ENCODE measurements at regions not wholly inside any gene's neighbourhood (a gene's known extent, or its start where the extent isn't known, plus 50 kb on each side); places are given as distances from the start of the nearest gene placed in this dataset.

DNA sequence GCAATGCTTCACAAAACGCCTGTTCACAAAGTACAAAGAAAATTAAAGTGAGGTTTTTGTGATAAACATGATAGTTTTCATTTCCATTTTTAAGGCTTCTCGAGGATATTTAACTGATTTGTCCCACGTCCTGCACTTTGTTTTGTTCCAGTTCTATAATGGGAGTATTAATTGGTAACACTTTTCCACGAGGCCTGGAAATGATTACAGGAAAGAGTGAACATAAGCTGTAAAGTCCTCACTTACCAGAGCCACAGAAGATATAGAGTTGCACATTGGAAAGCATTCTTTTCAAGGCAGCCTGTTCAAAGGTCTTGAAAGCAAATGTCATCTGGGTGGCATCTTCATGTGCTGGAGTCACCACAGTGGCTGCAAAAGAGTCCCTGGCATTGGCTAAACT lies 1236.6 kb downstream of the BCL11B start:
- TF ChIP-seq EZH2phosphoT487 (IDR thresholded peaks at IDR 0.05; ENCODE audit: insufficient read depth, low read depth) (no peak), EZH2 (IDR thresholded peaks at IDR 0.05; ENCODE audit: insufficient read depth, poor library complexity, severe bottlenecking) (no peak)

Data from GM23248 (cell line).